ENCODE measurements at regions not wholly inside any gene's neighbourhood (a gene's known extent, or its start where the extent isn't known, plus 50 kb on each side); places are given as distances from the start of the nearest gene placed in this dataset.

GRCh38 chr2:34666821-34667220, 1067.7 kb upstream of the FAM98A start:
- Histone ChIP-seq H3K27me3 (ENCODE audit: insufficient read depth, low read depth, low read length) (no peaks in the 10 kb centered on the region), H2AFZ (ENCODE audit: low read depth, low read length) (no peak overlapping the region), H3K4me2 (ENCODE audit: low read length) (no peak overlapping the region), H3F3A (ENCODE audit: insufficient read depth, low read length, poor library complexity, severe bottlenecking) (peaks cover 2% of the 10 kb centered on the region), H3K27ac (ENCODE audit: low read length) (no peak overlapping the region), H3K9me3 (ENCODE audit: low read length) (no peaks in the 10 kb centered on the region), H3K79me2 (replicated peaks; ENCODE audit: insufficient read depth, low read length) (no peaks in the 10 kb centered on the region), H4K20me1 (ENCODE audit: insufficient read depth) (no peaks in the 10 kb centered on the region), H3K9ac (ENCODE audit: low read length) (no peak overlapping the region), H3K9me2 (ENCODE audit: insufficient read depth, low read length) (no peaks in the 10 kb centered on the region), H3K36me3 (ENCODE audit: insufficient read depth, low read length) (no peaks in the 10 kb centered on the region), H3K4me3 (ENCODE audit: low read length) (no peak overlapping the region)
- TF ChIP-seq EZH2 (IDR thresholded peaks at IDR 0.05; ENCODE audit: borderline replicate concordance, insufficient read depth, low read length, poor library complexity, severe bottlenecking), result no peak
- TF ChIP-seq REST (IDR thresholded peaks at IDR 0.05; ENCODE audit: borderline replicate concordance), result peak; percentile 36

GRCh38 chr2:34664266-34664665, 1065.2 kb upstream of the FAM98A start:
- no peaks in the 10 kb centered on the region for H3K27me3 ChIP-seq (ENCODE audit: insufficient read depth, low read depth, low read length)
- no peak overlapping the region for H3K4me3 ChIP-seq (ENCODE audit: low read length)
- no peak overlapping the region for H2AFZ ChIP-seq (ENCODE audit: low read depth, low read length)
- no peaks in the 10 kb centered on the region for H3K36me3 ChIP-seq (ENCODE audit: insufficient read depth, low read length)
- H3K79me2 ChIP-seq (replicated peaks; ENCODE audit: insufficient read depth, low read length), result no peaks in the 10 kb centered on the region
- peaks cover 2% of the 10 kb centered on the region for H3F3A ChIP-seq (ENCODE audit: insufficient read depth, low read length, poor library complexity, severe bottlenecking)
- no peaks in the 10 kb centered on the region for H4K20me1 ChIP-seq (ENCODE audit: insufficient read depth)
- TF ChIP-seq RAD21 (conservative IDR thresholded peaks at IDR 0.05) (no peak), TAF1 (IDR thresholded peaks at IDR 0.05; ENCODE audit: low read depth) (no peak)
- no peak overlapping the region for H3K27ac ChIP-seq (ENCODE audit: low read length)
- no peaks in the 10 kb centered on the region for H3K9me2 ChIP-seq (ENCODE audit: insufficient read depth, low read length)
- H3K4me2 ChIP-seq (ENCODE audit: low read length), result no peak overlapping the region
- no peaks in the 10 kb centered on the region for H3K9me3 ChIP-seq (ENCODE audit: low read length)
- H3K9ac ChIP-seq (ENCODE audit: low read length), result no peak overlapping the region

GRCh38 chr2:34663314-34663713, 1064.2 kb upstream of the FAM98A start:
- no peak overlapping the region for H2AFZ ChIP-seq (ENCODE audit: low read depth, low read length)
- no peaks in the 10 kb centered on the region for H4K20me1 ChIP-seq (ENCODE audit: insufficient read depth)
- H3K9me3 ChIP-seq (ENCODE audit: low read length), result no peaks in the 10 kb centered on the region
- H3K79me2 ChIP-seq (replicated peaks; ENCODE audit: insufficient read depth, low read length), result no peaks in the 10 kb centered on the region
- no peaks in the 10 kb centered on the region for H3K36me3 ChIP-seq (ENCODE audit: insufficient read depth, low read length)
- no peak overlapping the region for H3K9ac ChIP-seq (ENCODE audit: low read length)
- TF ChIP-seq POLR2AphosphoS5 (IDR thresholded peaks at IDR 0.05) (peak; percentile 64), MXI1 (conservative IDR thresholded peaks at IDR 0.05; ENCODE audit: poor library complexity, severe bottlenecking) (no peak), SMC3 (conservative IDR thresholded peaks at IDR 0.05; ENCODE audit: poor library complexity) (no peak), EP300 (conservative IDR thresholded peaks at IDR 0.05; ENCODE audit: poor library complexity, severe bottlenecking) (peak; percentile 59), RAD21 (conservative IDR thresholded peaks at IDR 0.05) (no peak), TAF1 (IDR thresholded peaks at IDR 0.05; ENCODE audit: low read depth) (no peak), CTCF (IDR thresholded peaks at IDR 0.05; ENCODE audit: poor library complexity, severe bottlenecking) (no peak), EZH2 (IDR thresholded peaks at IDR 0.05; ENCODE audit: borderline replicate concordance, insufficient read depth, low read length, poor library complexity, severe bottlenecking) (no peak), REST (IDR thresholded peaks at IDR 0.05; ENCODE audit: borderline replicate concordance) (peak; percentile 63)
- H3K9me2 ChIP-seq (ENCODE audit: insufficient read depth, low read length), result no peaks in the 10 kb centered on the region
- peaks cover 2% of the 10 kb centered on the region for H3F3A ChIP-seq (ENCODE audit: insufficient read depth, low read length, poor library complexity, severe bottlenecking)
- no peak overlapping the region for H3K4me2 ChIP-seq (ENCODE audit: low read length)
- no peak overlapping the region for H3K4me3 ChIP-seq (ENCODE audit: low read length)
- H3K27ac ChIP-seq (ENCODE audit: low read length), result no peak overlapping the region
- H3K27me3 ChIP-seq (ENCODE audit: insufficient read depth, low read depth, low read length), result no peaks in the 10 kb centered on the region
